Activated B cell treated with CpG ODN at 0.5 μM for 24 hours (primary cell): ENCODE measurements at regions not wholly inside any gene's neighbourhood (a gene's known extent, or its start where the extent isn't known, plus 50 kb on each side); places are given as distances from the start of the nearest gene placed in this dataset.

Experiments
- ATAC-seq: fragments of 200-7000 bp; cut with Tn5 transposase; one replicate; pipeline ENCODE4 v1.10.0; 2021; ENCODE audit warnings: low read depth, mild to moderate bottlenecking, moderate library complexity
- CTCF ChIA-PET: fragments of 350-600 bp; sonication (Branson Sonifier 250); formaldehyde crosslinking; loops from one replicate; lab custom pipeline; 2021; ENCODE audit warnings: antibody characterized with exemption; lab: Charles Lee
- POLR2A ChIA-PET: fragments of 350-600 bp; sonication (Branson Sonifier 250); formaldehyde crosslinking; loops from one replicate; lab custom pipeline; 2021; ENCODE audit warnings: antibody characterized with exemption; lab: Charles Lee
- DNase-seq: peaks from one replicate; pipeline ENCODE4 v3.0.0; 2022
- H3K27ac Mint-ChIP-seq: one replicate; pipeline ENCODE4 v1.8.0; 2020; ENCODE audit warnings: mixed read lengths
- H3K27me3 Mint-ChIP-seq: one replicate; pipeline ENCODE4 v1.8.0; 2021; ENCODE audit warnings: mixed read lengths
- H3K36me3 Mint-ChIP-seq: one replicate; pipeline ENCODE4 v1.8.0; 2021; ENCODE audit warnings: low read depth, mixed read lengths
- H3K4me1 Mint-ChIP-seq: one replicate; pipeline ENCODE4 v1.8.0; 2021; ENCODE audit warnings: mixed read lengths
- H3K4me3 Mint-ChIP-seq: one replicate; pipeline ENCODE4 v1.8.0; 2020; ENCODE audit warnings: mild to moderate bottlenecking, mixed read lengths
- H3K9me3 Mint-ChIP-seq: one replicate; pipeline ENCODE4 v1.8.0; 2020; ENCODE audit warnings: mixed read lengths
- CTCF ChIP-seq: fragments of 200-600 bp; IDR thresholded peaks from one replicate; pipeline ENCODE4 v1.8.0; 2022; ENCODE audit warnings: antibody characterized with exemption, mild to moderate bottlenecking
- intact Hi-C: fragments of 100-400 bp; cut with micrococcal nuclease; formaldehyde crosslinking; loops from one replicate; pipeline ENCODE4 v1.15.1; 2024

DNA sequence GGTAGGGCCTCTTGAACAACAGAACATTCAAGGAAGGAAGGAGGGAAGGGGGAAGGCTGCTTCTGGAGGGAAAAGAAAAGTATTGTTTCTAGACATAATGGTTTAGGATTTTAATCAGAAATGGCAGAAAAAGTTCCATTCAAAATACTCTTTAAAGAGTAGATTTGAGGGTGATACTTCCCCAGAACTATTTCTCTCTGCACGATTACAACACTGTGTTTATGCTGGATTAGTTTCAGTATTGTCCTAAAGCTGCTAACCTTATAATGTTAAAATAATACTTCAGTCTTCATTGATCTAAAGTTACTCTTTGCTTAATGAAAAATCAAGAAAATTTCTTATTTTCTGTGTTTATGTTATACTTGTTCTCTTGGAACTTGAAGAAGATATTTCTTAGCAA lies 1026.3 kb upstream of the PABPC4L start:
- Mint-ChIP-seq H3K27ac (no peak overlapping the region), H3K9me3 (peaks cover 2% of the 10 kb centered on the region), H3K4me1 (no peaks in the 10 kb centered on the region), H3K36me3 (no peaks in the 10 kb centered on the region), H3K4me3 (no peak overlapping the region), H3K27me3 (no peaks in the 10 kb centered on the region)
- ChIA-PET POLR2A (no interaction called here), CTCF (no interaction called here)
- no peak for TF ChIP-seq CTCF
- no peak for ATAC-seq
- intact Hi-C loops, result no loop called here
- no peak for DNase-seq

DNA sequence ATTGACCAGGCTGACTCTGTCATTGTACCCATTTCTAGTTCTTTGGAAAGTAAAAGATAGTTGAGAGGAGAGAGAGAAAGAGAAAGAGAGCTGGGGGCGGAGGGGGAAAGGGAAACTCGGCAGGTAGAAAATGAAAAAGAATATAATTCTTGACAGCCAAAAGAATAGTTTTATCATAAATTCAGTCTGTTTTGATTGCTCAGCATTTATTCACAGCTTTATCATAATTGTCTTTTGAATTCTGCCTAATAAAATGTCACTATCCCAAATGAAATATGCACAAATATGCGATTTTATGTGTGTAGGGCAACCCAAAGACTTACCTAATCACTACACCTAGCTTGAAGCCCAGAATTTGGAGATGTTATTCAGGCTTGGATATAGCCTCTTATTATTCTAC lies 1024.0 kb upstream of the PABPC4L start:
- Mint-ChIP-seq H3K36me3 (no peaks in the 10 kb centered on the region), H3K27ac (no peak overlapping the region), H3K4me1 (no peaks in the 10 kb centered on the region), H3K4me3 (no peak overlapping the region), H3K27me3 (no peaks in the 10 kb centered on the region), H3K9me3 (peaks cover 2% of the 10 kb centered on the region)
- intact Hi-C loops, result no loop called here
- ChIA-PET CTCF (no interaction called here), POLR2A (no interaction called here)
- ATAC-seq (no peak), DNase-seq (no peak)
- TF ChIP-seq CTCF, result no peak

DNA sequence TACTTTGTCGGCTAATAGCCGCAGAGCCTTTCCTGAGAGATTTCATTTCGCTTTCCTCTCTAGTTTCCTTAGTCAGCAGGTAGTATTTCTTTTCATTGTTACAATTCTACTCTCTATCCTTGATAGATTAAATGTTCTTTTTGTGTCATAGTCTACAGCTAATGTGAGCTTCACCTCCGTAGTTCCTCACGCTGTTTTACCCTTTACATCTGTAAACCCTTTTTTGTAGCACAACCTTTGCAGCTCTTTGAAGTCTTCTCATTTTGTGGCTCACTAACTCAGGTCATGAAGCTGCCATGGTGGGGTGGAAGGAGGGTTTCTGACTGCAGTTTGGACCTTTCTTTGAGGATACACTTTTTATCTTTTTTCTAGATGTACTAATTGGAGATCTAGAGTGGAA lies 1008.8 kb upstream of the PABPC4L start:
- H3K4me1 Mint-ChIP-seq, result no peaks in the 10 kb centered on the region
- ATAC-seq, result no peak
- H3K36me3 Mint-ChIP-seq, result no peaks in the 10 kb centered on the region
- no peaks in the 10 kb centered on the region for H3K27me3 Mint-ChIP-seq
- intact Hi-C loops, result no loop called here
- no peak for DNase-seq
- no peak for TF ChIP-seq CTCF
- ChIA-PET POLR2A (no interaction called here), CTCF (no interaction called here)
- no peak overlapping the region for H3K4me3 Mint-ChIP-seq
- H3K27ac Mint-ChIP-seq, result no peak overlapping the region
- no peaks in the 10 kb centered on the region for H3K9me3 Mint-ChIP-seq

- Mint-ChIP-seq H3K36me3 (no peaks in the 10 kb centered on the region), H3K4me3 (no peak overlapping the region), H3K27ac (no peak overlapping the region), H3K27me3 (no peaks in the 10 kb centered on the region), H3K9me3 (no peaks in the 10 kb centered on the region), H3K4me1 (no peaks in the 10 kb centered on the region)
- no peak for TF ChIP-seq CTCF
- CTCF ChIA-PET, result no interaction called here
- DNase-seq, result no peak
- no peak for ATAC-seq
- intact Hi-C loops, result no loop called here
- POLR2A ChIA-PET, result no interaction called here
These were observed 1005.9 kb upstream of the PABPC4L start for GRCh38 chr4:135207531-135207930.

DNA sequence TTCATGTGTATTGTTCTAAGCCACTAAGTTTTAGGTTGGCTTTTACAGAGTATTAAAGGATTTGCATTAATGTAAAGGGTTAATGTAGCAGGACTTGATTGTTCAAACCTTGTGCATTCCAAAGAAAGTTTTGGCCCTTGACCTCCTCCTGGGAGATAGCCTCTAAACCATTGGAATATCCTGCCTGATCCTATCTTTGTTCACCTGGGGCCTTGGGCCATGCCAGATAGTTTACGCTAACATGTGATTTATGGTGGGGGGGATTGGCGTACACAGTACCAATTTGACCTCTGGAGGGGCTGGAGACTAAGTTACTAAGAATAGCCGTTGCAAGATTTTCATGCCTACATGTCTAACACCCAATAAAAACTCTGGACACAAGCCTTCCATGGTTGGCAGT lies 1002.7 kb upstream of the PABPC4L start:
- Mint-ChIP-seq H3K27ac (no peak overlapping the region), H3K27me3 (no peaks in the 10 kb centered on the region), H3K9me3 (peaks cover 2% of the 10 kb centered on the region), H3K36me3 (no peaks in the 10 kb centered on the region), H3K4me3 (no peak overlapping the region), H3K4me1 (no peaks in the 10 kb centered on the region)
- intact Hi-C loops, result no loop called here
- ChIA-PET CTCF (no interaction called here), POLR2A (no interaction called here)
- DNase-seq (no peak), ATAC-seq (no peak)
- TF ChIP-seq CTCF, result no peak
